Adipocyte (in vitro differentiated cells): ENCODE measurements at regions not wholly inside any gene's neighbourhood (a gene's known extent, or its start where the extent isn't known, plus 50 kb on each side); places are given as distances from the start of the nearest gene placed in this dataset.
A peak's percentile ranks its signal among the peaks of the same experiment; 100 is the strongest.

ENCODE experiments used
- DNase-seq: peaks from one replicate; pipeline ENCODE4 v3.0.0-alpha.2; 2015; ENCODE audit warnings: low read depth
- H3K27me3 ChIP-seq: replicated peaks from 2 replicates; pipeline ENCODE4 v1.7.0; 2013; ENCODE audit warnings: mild to moderate bottlenecking, low read length, moderate library complexity; ENCODE audit not compliant: control insufficient read depth, insufficient read depth
- H3K36me3 ChIP-seq: 2 replicates; pipeline ENCODE4 v1.7.0; 2013; ENCODE audit warnings: low read length, mild to moderate bottlenecking, moderate library complexity; ENCODE audit not compliant: control insufficient read depth, insufficient read depth, severe bottlenecking
- H3K4me1 ChIP-seq: 2 replicates; pipeline ENCODE4 v1.7.0; 2013; ENCODE audit warnings: mild to moderate bottlenecking, low read length, moderate library complexity; ENCODE audit not compliant: control insufficient read depth, insufficient read depth
- H3K4me3 ChIP-seq: 2 replicates; pipeline ENCODE4 v1.7.0; 2013; ENCODE audit warnings: mild to moderate bottlenecking, low read length, moderate library complexity
- H3K9ac ChIP-seq: 2 replicates; pipeline ENCODE4 v1.7.0; 2013; ENCODE audit warnings: mild to moderate bottlenecking, low read length, moderate library complexity
- H3K9me3 ChIP-seq: 2 replicates; pipeline ENCODE4 v1.7.0; 2013; ENCODE audit warnings: mild to moderate bottlenecking, low read length, moderate library complexity; ENCODE audit not compliant: control insufficient read depth

- Histone ChIP-seq H3K4me1 (no peaks in the 10 kb centered on the region), H3K27me3 (no peaks in the 10 kb centered on the region), H3K36me3 (no peaks in the 10 kb centered on the region), H3K4me3 (no peak overlapping the region), H3K9ac (no peak overlapping the region), H3K9me3 (peaks cover 16% of the 10 kb centered on the region)
- DNase-seq: no peak
These were observed 106.8 kb downstream of the IZUMO3 start for GRCh38 chr9:24438876-24439275.

GRCh38 chr9:24436761-24437160 lies 108.9 kb downstream of the IZUMO3 start:
- DNase-seq: no peak
- Histone ChIP-seq H3K4me1 (no peaks in the 10 kb centered on the region), H3K9me3 (peaks cover 16% of the 10 kb centered on the region), H3K4me3 (no peak overlapping the region), H3K9ac (no peak overlapping the region), H3K36me3 (no peaks in the 10 kb centered on the region), H3K27me3 (no peaks in the 10 kb centered on the region)

GRCh38 chr9:24434183-24434582 lies 111.5 kb downstream of the IZUMO3 start:
- H3K9ac ChIP-seq: no peak overlapping the region

DNA sequence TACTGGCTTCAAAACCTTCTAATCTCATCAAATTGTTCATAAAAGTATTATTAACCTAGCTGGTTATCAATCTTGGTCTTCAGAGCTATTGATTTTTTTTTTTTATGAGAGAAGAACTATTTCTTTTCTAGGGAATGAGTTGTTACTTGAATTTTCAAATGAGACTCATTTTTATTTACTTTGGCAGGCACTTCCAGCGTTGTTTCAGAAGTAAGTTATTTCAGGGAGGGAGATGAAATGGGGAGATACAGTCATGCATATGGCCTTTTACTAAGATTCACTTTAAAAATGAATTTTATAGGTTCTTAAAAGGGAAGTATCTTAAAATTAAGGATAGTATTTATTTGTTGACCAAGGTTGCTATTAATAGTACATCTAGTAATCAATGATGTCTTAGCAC lies 129.6 kb downstream of the IZUMO3 start:
- no peaks in the 10 kb centered on the region for H3K36me3 ChIP-seq
- DNase-seq: peak; percentile 30
- H3K4me1 ChIP-seq: no peaks in the 10 kb centered on the region

More at GRCh38 chr9:24434183-24434582, 111.5 kb downstream of the IZUMO3 start:
- Histone ChIP-seq H3K27me3 (no peaks in the 10 kb centered on the region), H3K9me3 (peaks cover 16% of the 10 kb centered on the region), H3K36me3 (no peaks in the 10 kb centered on the region), H3K4me3 (no peak overlapping the region), H3K4me1 (no peaks in the 10 kb centered on the region)
- no peak for DNase-seq

GRCh38 chr9:24413651-24414050 lies 132.0 kb downstream of the IZUMO3 start:
- H3K4me1 ChIP-seq: no peaks in the 10 kb centered on the region
- DNase-seq: peak; percentile 63

More for the DNA sequence above, 129.6 kb downstream of the IZUMO3 start:
- Histone ChIP-seq H3K27me3 (no peaks in the 10 kb centered on the region), H3K9ac (no peak overlapping the region), H3K4me3 (no peak overlapping the region), H3K9me3 (no peaks in the 10 kb centered on the region)

GRCh38 chr9:24398466-24398865 lies 147.2 kb downstream of the IZUMO3 start:
- Histone ChIP-seq H3K9ac (no peak overlapping the region), H3K4me3 (no peak overlapping the region), H3K4me1 (no peaks in the 10 kb centered on the region), H3K9me3 (no peaks in the 10 kb centered on the region), H3K27me3 (no peaks in the 10 kb centered on the region), H3K36me3 (no peaks in the 10 kb centered on the region)
- no peak for DNase-seq

More at GRCh38 chr9:24413651-24414050, 132.0 kb downstream of the IZUMO3 start:
- no peaks in the 10 kb centered on the region for H3K36me3 ChIP-seq
- no peaks in the 10 kb centered on the region for H3K27me3 ChIP-seq
- no peaks in the 10 kb centered on the region for H3K9me3 ChIP-seq
- no peak overlapping the region for H3K4me3 ChIP-seq
- H3K9ac ChIP-seq: no peak overlapping the region

DNA sequence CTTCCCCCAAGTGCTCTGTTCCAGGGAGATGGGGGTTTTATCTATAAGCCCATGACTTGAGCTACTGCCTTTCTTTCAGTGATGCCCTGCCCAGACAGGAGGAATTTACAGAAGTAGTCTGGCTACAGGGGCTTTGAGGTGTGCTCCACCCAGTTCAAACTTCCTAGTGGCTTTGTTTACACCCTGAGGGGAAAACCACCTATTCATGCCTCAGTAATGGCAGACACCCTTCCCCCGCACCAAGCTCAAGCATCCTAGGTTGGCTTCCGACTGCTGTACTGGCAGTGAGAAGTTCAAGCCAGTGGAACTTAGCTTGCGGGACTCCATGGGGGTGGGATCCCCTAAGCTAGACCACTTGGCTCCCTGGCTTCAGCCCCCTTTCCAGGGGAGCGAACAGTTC lies 154.6 kb downstream of the IZUMO3 start:
- no peak for DNase-seq

DNA sequence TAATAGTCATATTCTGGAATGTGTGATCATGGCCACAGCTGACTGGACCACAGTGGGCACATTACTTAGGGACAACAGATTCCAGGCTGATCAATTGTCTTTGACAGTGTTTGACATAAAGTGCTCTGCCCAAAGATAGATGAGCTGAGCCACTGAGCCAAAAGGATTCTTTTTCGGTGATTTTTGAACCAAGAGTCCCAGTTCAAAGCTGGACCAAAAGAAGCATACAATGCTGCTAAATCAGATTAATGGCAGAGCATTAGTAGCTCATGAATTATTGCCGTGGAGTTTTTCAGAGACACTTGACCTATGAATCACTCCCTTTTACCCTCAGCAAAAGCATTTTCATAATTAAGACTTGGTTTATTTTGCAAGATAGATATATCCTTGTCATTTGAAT lies 160.6 kb downstream of the IZUMO3 start:
- DNase-seq: no peak

More for the DNA sequence above, 154.6 kb downstream of the IZUMO3 start:
- Histone ChIP-seq H3K27me3 (no peaks in the 10 kb centered on the region), H3K36me3 (no peaks in the 10 kb centered on the region), H3K4me3 (no peak overlapping the region), H3K4me1 (no peaks in the 10 kb centered on the region), H3K9me3 (no peaks in the 10 kb centered on the region), H3K9ac (no peak overlapping the region)

GRCh38 chr9:24382566-24382965 lies 163.1 kb downstream of the IZUMO3 start:
- no peaks in the 10 kb centered on the region for H3K9me3 ChIP-seq
- H3K27me3 ChIP-seq: no peaks in the 10 kb centered on the region
- no peak overlapping the region for H3K9ac ChIP-seq
- H3K36me3 ChIP-seq: no peaks in the 10 kb centered on the region
- no peaks in the 10 kb centered on the region for H3K4me1 ChIP-seq
- DNase-seq: peak; percentile 1
- no peak overlapping the region for H3K4me3 ChIP-seq

More for the DNA sequence above, 160.6 kb downstream of the IZUMO3 start:
- Histone ChIP-seq H3K27me3 (no peaks in the 10 kb centered on the region), H3K9ac (no peak overlapping the region), H3K36me3 (no peaks in the 10 kb centered on the region), H3K9me3 (no peaks in the 10 kb centered on the region), H3K4me1 (no peaks in the 10 kb centered on the region), H3K4me3 (no peak overlapping the region)

DNA sequence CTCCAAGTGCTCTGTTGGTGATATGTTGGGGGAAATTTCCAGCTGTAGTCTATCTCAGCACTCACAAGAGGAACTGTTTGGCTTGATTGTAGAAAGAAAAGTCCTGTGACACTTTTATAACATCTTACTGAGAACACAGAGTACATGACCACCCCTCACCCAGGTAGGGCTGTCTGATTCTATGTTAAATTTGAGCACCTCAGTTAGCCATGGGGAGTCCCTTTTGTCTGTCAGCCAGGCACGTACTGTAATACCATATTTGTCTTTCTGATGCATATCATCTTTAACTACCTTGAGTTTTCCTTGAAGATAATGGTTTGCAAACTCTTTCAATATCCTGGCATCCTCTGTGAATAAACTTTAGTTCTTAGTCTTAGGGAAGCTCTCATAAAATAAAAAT lies 164.5 kb downstream of the IZUMO3 start:
- Histone ChIP-seq H3K4me1 (no peaks in the 10 kb centered on the region), H3K36me3 (no peaks in the 10 kb centered on the region), H3K4me3 (no peak overlapping the region), H3K9me3 (peaks cover 5% of the 10 kb centered on the region), H3K9ac (no peak overlapping the region), H3K27me3 (no peaks in the 10 kb centered on the region)
- DNase-seq: no peak

DNA sequence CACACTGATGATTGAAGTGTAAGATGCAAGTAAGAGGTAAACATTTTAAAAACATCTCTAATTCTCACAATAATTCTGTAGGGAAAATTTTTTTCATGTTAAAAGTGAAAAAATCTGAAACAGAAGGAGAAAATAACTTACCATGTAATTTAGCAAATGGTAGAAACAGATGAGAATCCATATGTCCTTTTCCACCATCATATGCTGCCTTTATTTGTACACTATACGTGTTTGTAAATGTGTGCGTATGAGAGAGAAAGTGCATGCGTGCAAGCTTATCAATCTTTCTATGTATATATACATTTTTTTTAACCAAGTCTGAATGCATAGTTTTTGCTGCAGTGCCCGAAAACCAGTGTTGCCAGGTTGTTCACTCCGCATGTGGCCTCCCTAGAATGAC lies 186.7 kb downstream of the IZUMO3 start:
- no peaks in the 10 kb centered on the region for H3K36me3 ChIP-seq
- H3K4me1 ChIP-seq: no peaks in the 10 kb centered on the region
- DNase-seq: no peak
- no peaks in the 10 kb centered on the region for H3K27me3 ChIP-seq
- H3K9me3 ChIP-seq: peaks cover 7% of the 10 kb centered on the region
- no peak overlapping the region for H3K4me3 ChIP-seq
- H3K9ac ChIP-seq: no peak overlapping the region

GRCh38 chr9:24351973-24352372 lies 193.7 kb downstream of the IZUMO3 start:
- Histone ChIP-seq H3K9me3 (no peaks in the 10 kb centered on the region), H3K4me1 (no peaks in the 10 kb centered on the region), H3K27me3 (no peaks in the 10 kb centered on the region), H3K36me3 (no peaks in the 10 kb centered on the region), H3K4me3 (no peak overlapping the region), H3K9ac (no peak overlapping the region)
- no peak for DNase-seq
